ENCODE measurements at regions not wholly inside any gene's neighbourhood (a gene's known extent, or its start where the extent isn't known, plus 50 kb on each side); places are given as distances from the start of the nearest gene placed in this dataset.
"Not testable (repeated sequence)": the region's sequence is repeated elsewhere in the genome, so short reads cannot be mapped to it uniquely, and the experiment has no call there.

GRCh38 chr17:22203208-22203715 lies 510.9 kb downstream of the KCNJ18 start:
- Mint-ChIP-seq H3K4me3 (no peak overlapping the region), H3K27ac (ENCODE audit: unreplicated experiment) (no peak overlapping the region), H3K9me3 (peaks cover 13% of the 10 kb centered on the region), H3K4me1 (no peaks in the 10 kb centered on the region), H3K36me3 (ENCODE audit: low read depth) (peaks cover 14% of the 10 kb centered on the region), H3K27me3 (ENCODE audit: low read depth) (no peaks in the 10 kb centered on the region)
- TF ChIP-seq CTCF (conservative IDR thresholded peaks at IDR 0.05), result no peak
- no peak for DNase-seq (ENCODE audit: low read depth, low spot score)

GRCh38 chr17:22204076-22204475 lies 511.8 kb downstream of the KCNJ18 start:
- Mint-ChIP-seq H3K9me3 (peaks cover 13% of the 10 kb centered on the region), H3K36me3 (ENCODE audit: low read depth) (peaks cover 14% of the 10 kb centered on the region)
- H3K4me1 Mint-ChIP-seq; DNase-seq (ENCODE audit: low read depth, low spot score); H3K27me3 Mint-ChIP-seq (ENCODE audit: low read depth); H3K4me3 Mint-ChIP-seq; H3K27ac Mint-ChIP-seq (ENCODE audit: unreplicated experiment): not testable (repeated sequence)

- not testable (repeated sequence) for H3K27ac Mint-ChIP-seq (ENCODE audit: unreplicated experiment); H3K4me1 Mint-ChIP-seq; DNase-seq (ENCODE audit: low read depth, low spot score); H3K36me3 Mint-ChIP-seq (ENCODE audit: low read depth); H3K27me3 Mint-ChIP-seq (ENCODE audit: low read depth); H3K9me3 Mint-ChIP-seq; H3K4me3 Mint-ChIP-seq
These were observed 517.9 kb downstream of the KCNJ18 start for GRCh38 chr17:22210212-22210611.

GRCh38 chr17:22213169-22213568 lies 520.8 kb downstream of the KCNJ18 start:
- H3K9me3 Mint-ChIP-seq; H3K27ac Mint-ChIP-seq (ENCODE audit: unreplicated experiment); H3K36me3 Mint-ChIP-seq (ENCODE audit: low read depth); H3K4me3 Mint-ChIP-seq; H3K27me3 Mint-ChIP-seq (ENCODE audit: low read depth); H3K4me1 Mint-ChIP-seq; DNase-seq (ENCODE audit: low read depth, low spot score): not testable (repeated sequence)

GRCh38 chr17:22217135-22217534 lies 524.8 kb downstream of the KCNJ18 start:
- no peaks in the 10 kb centered on the region for H3K4me1 Mint-ChIP-seq
- no peak for DNase-seq (ENCODE audit: low read depth, low spot score)
- no peaks in the 10 kb centered on the region for H3K27me3 Mint-ChIP-seq (ENCODE audit: low read depth)
- peaks cover 2% of the 10 kb centered on the region for H3K36me3 Mint-ChIP-seq (ENCODE audit: low read depth)
- no peak for TF ChIP-seq CTCF (conservative IDR thresholded peaks at IDR 0.05)
- no peak overlapping the region for H3K4me3 Mint-ChIP-seq
- no peak overlapping the region for H3K27ac Mint-ChIP-seq (ENCODE audit: unreplicated experiment)
- H3K9me3 Mint-ChIP-seq, result peaks cover 8% of the 10 kb centered on the region

- H3K4me3 Mint-ChIP-seq, result no peak overlapping the region
- no peaks in the 10 kb centered on the region for H3K4me1 Mint-ChIP-seq
- H3K27ac Mint-ChIP-seq (ENCODE audit: unreplicated experiment), result no peak overlapping the region
- peaks cover 2% of the 10 kb centered on the region for H3K36me3 Mint-ChIP-seq (ENCODE audit: low read depth)
- no peaks in the 10 kb centered on the region for H3K27me3 Mint-ChIP-seq (ENCODE audit: low read depth)
- H3K9me3 Mint-ChIP-seq, result peaks cover 8% of the 10 kb centered on the region
- TF ChIP-seq CTCF (conservative IDR thresholded peaks at IDR 0.05), result no peak
- no peak for DNase-seq (ENCODE audit: low read depth, low spot score)
These were observed 529.0 kb downstream of the KCNJ18 start for GRCh38 chr17:22221344-22221743.

GRCh38 chr17:22226477-22226876 lies 534.2 kb downstream of the KCNJ18 start:
- H3K4me1 Mint-ChIP-seq; H3K27ac Mint-ChIP-seq (ENCODE audit: unreplicated experiment); H3K9me3 Mint-ChIP-seq; H3K4me3 Mint-ChIP-seq; H3K36me3 Mint-ChIP-seq (ENCODE audit: low read depth); H3K27me3 Mint-ChIP-seq (ENCODE audit: low read depth); DNase-seq (ENCODE audit: low read depth, low spot score): not testable (repeated sequence)

- H3K27me3 Mint-ChIP-seq (ENCODE audit: low read depth); DNase-seq (ENCODE audit: low read depth, low spot score); H3K9me3 Mint-ChIP-seq; H3K4me3 Mint-ChIP-seq; H3K27ac Mint-ChIP-seq (ENCODE audit: unreplicated experiment); H3K36me3 Mint-ChIP-seq (ENCODE audit: low read depth); H3K4me1 Mint-ChIP-seq: not testable (repeated sequence)
These were observed 534.6 kb downstream of the KCNJ18 start for GRCh38 chr17:22226932-22227331.

- H3K9me3 Mint-ChIP-seq; H3K4me3 Mint-ChIP-seq; H3K4me1 Mint-ChIP-seq; H3K27ac Mint-ChIP-seq (ENCODE audit: unreplicated experiment); H3K36me3 Mint-ChIP-seq (ENCODE audit: low read depth); H3K27me3 Mint-ChIP-seq (ENCODE audit: low read depth); DNase-seq (ENCODE audit: low read depth, low spot score): not testable (repeated sequence)
These were observed 535.6 kb downstream of the KCNJ18 start for GRCh38 chr17:22227699-22228553.

GRCh38 chr17:22229821-22230220 lies 537.5 kb downstream of the KCNJ18 start:
- H3K27ac Mint-ChIP-seq (ENCODE audit: unreplicated experiment); H3K4me1 Mint-ChIP-seq; H3K36me3 Mint-ChIP-seq (ENCODE audit: low read depth); DNase-seq (ENCODE audit: low read depth, low spot score); H3K4me3 Mint-ChIP-seq; H3K9me3 Mint-ChIP-seq; H3K27me3 Mint-ChIP-seq (ENCODE audit: low read depth): not testable (repeated sequence)

Data from neural crest cell (in vitro differentiated cells).